IMR-90 (cell line): ENCODE measurements at regions not wholly inside any gene's neighbourhood (a gene's known extent, or its start where the extent isn't known, plus 50 kb on each side); places are given as distances from the start of the nearest gene placed in this dataset.

Experiments used
- ATAC-seq: fragments of 200-7000 bp; cut with Tn5 transposase; 2 replicates; pipeline ENCODE4 v1.9.1; 2020; ENCODE audit warnings: low read depth, mild to moderate bottlenecking, moderate library complexity
- BruUV-seq: library from RNA; stranded (reverse); fragments of 400-500 nt; replicated peaks from 2 replicates; lab custom pipeline; 2021; lab: Mats Ljungman, UMichigan
- CTCF ChIA-PET: fragments of 300-600 bp; formaldehyde crosslinking; extraction: SDS; loops from one replicate; lab custom pipeline; 2021; ENCODE audit warnings: antibody characterized with exemption; lab: Yijun Ruan, JAX
- POLR2A ChIA-PET: fragments of 300-600 bp; sonication (Branson Sonifier 250); formaldehyde crosslinking; loops from one replicate; lab custom pipeline; 2022; ENCODE audit warnings: antibody characterized with exemption; ENCODE audit not compliant: unreplicated experiment; lab: Charles Lee
- DNase-seq: peaks from one replicate; pipeline ENCODE4 v3.0.0; 2013
- H2AFZ ChIP-seq: replicated peaks from 2 replicates; pipeline ENCODE3; 2013; ENCODE audit warnings: low read length, mild to moderate bottlenecking; ENCODE audit not compliant: poor library complexity
- H2AK5ac ChIP-seq: 2 replicates; pipeline ENCODE4 v1.6.1; 2013; ENCODE audit warnings: low read depth, low read length, inconsistent platforms
- H2AK9ac ChIP-seq: replicated peaks from 2 replicates; pipeline ENCODE3; 2013; ENCODE audit warnings: mild to moderate bottlenecking, low read depth, low read length, moderate library complexity; ENCODE audit not compliant: poor library complexity
- H2BK120ac ChIP-seq: 2 replicates; pipeline ENCODE4 v1.6.1; 2013; ENCODE audit warnings: low read depth, low read length, inconsistent platforms
- H2BK15ac ChIP-seq: 3 replicates; pipeline ENCODE4 v1.6.1; 2013; ENCODE audit warnings: low read depth, low read length, inconsistent platforms
- H2BK20ac ChIP-seq: 2 replicates; pipeline ENCODE4 v1.6.1; 2013; ENCODE audit warnings: low read depth, mild to moderate bottlenecking, inconsistent platforms, low read length, moderate library complexity
- H2BK5ac ChIP-seq: 2 replicates; pipeline ENCODE4 v1.6.1; 2013; ENCODE audit warnings: mild to moderate bottlenecking, low read depth, low read length, inconsistent platforms; ENCODE audit not compliant: poor library complexity, severe bottlenecking
- H3K14ac ChIP-seq: replicated peaks from 2 replicates; pipeline ENCODE4 v1.6.1; 2013; ENCODE audit warnings: low read depth, low read length, inconsistent platforms
- H3K18ac ChIP-seq: 2 replicates; pipeline ENCODE4 v1.6.1; 2013; ENCODE audit warnings: low read depth, low read length, control low read depth
- H3K23ac ChIP-seq: 2 replicates; pipeline ENCODE4 v1.6.1; 2013; ENCODE audit warnings: low read depth, low read length, inconsistent platforms
- H3K27ac ChIP-seq: 2 replicates; pipeline ENCODE4 v1.5.1; 2013; ENCODE audit warnings: mild to moderate bottlenecking, control low read depth, low read length; ENCODE audit not compliant: insufficient read depth
- H3K27me3 ChIP-seq: 2 replicates; pipeline ENCODE4 v1.6.1; 2013; ENCODE audit warnings: low read length; ENCODE audit not compliant: control insufficient read depth, insufficient read depth
- H3K36me3 ChIP-seq: 2 replicates; pipeline ENCODE4 v1.6.1; 2013; ENCODE audit warnings: low read length, mixed read lengths; ENCODE audit not compliant: control insufficient read depth, insufficient read depth
- H3K4ac ChIP-seq: 2 replicates; pipeline ENCODE4 v1.6.1; 2013; ENCODE audit warnings: low read depth, low read length, inconsistent platforms
- H3K4me1 ChIP-seq: 2 replicates; pipeline ENCODE4 v1.6.1; 2013; ENCODE audit warnings: low read length, mixed read lengths; ENCODE audit not compliant: control insufficient read depth, insufficient read depth
- H3K4me2 ChIP-seq: 2 replicates; pipeline ENCODE4 v1.6.1; 2013; ENCODE audit warnings: low read depth, mild to moderate bottlenecking, control low read depth, low read length, moderate library complexity
- H3K4me3 ChIP-seq: 2 replicates; pipeline ENCODE4 v1.5.1; 2013; ENCODE audit warnings: low read depth, mild to moderate bottlenecking, control low read depth, low read length, moderate library complexity; ENCODE audit not compliant: insufficient read depth
- H3K56ac ChIP-seq: 2 replicates; pipeline ENCODE4 v1.6.1; 2013; ENCODE audit warnings: low read length, inconsistent platforms; ENCODE audit not compliant: insufficient read depth; ENCODE audit errors: extremely low read depth
- H3K79me1 ChIP-seq, 2 experiments: 2 replicates each; pipeline ENCODE4 v1.6.1; 2013; ENCODE audit warnings: low read length in 2 of 2, inconsistent platforms in 1 of 2, low read depth in 1 of 2
- H3K9ac ChIP-seq: 2 replicates; pipeline ENCODE4 v1.6.1; 2013; ENCODE audit warnings: low read depth, low read length, control low read depth
- H3K9me1 ChIP-seq: 2 replicates; pipeline ENCODE4 v1.6.1; 2013; ENCODE audit warnings: low read length, inconsistent platforms; ENCODE audit not compliant: insufficient read depth
- H3K9me3 ChIP-seq: 2 replicates; pipeline ENCODE4 v1.6.1; 2013; ENCODE audit warnings: low read length; ENCODE audit not compliant: control insufficient read depth, insufficient read depth
- H4K20me1 ChIP-seq: 2 replicates; pipeline ENCODE4 v1.6.1; 2013; ENCODE audit warnings: low read length, inconsistent platforms; ENCODE audit not compliant: insufficient read depth
- H4K5ac ChIP-seq: 2 replicates; pipeline ENCODE4 v1.6.1; 2013; ENCODE audit warnings: mild to moderate bottlenecking, low read depth, low read length, control low read depth
- H4K8ac ChIP-seq, 2 experiments: 2 replicates each; pipeline ENCODE4 v1.6.1; 2013; ENCODE audit warnings: low read depth in 2 of 2, low read length in 2 of 2, control low read depth in 1 of 2, inconsistent platforms in 1 of 2
- H4K91ac ChIP-seq: 2 replicates; pipeline ENCODE4 v1.6.1; 2013; ENCODE audit warnings: low read depth, low read length, inconsistent platforms; ENCODE audit not compliant: insufficient read depth
- BHLHE40 ChIP-seq: fragments of 150-350 bp; IDR thresholded peaks from 2 replicates; pipeline ENCODE4 v1.6.1; 2016; ENCODE audit warnings: mild to moderate bottlenecking, low read depth, low read length
- CEBPB ChIP-seq: IDR thresholded peaks from 2 replicates; pipeline ENCODE4 v1.6.1; 2012; ENCODE audit warnings: low read depth, low read length, improper control_type of control experiment
- CHD1 ChIP-seq: IDR thresholded peaks from 2 replicates; pipeline ENCODE4 v1.6.1; 2012; ENCODE audit warnings: low read depth, low read length, improper control_type of control experiment
- CTCF ChIP-seq: conservative IDR thresholded peaks from 2 replicates; pipeline ENCODE4 v1.5.1; 2012; ENCODE audit warnings: mild to moderate bottlenecking, low read depth, low read length, improper control_type of control experiment
- FOS ChIP-seq: fragments of 150-350 bp; IDR thresholded peaks from 2 replicates; pipeline ENCODE4 v1.6.1; 2016; ENCODE audit warnings: low read depth, low read length
- MAFK ChIP-seq: IDR thresholded peaks from 2 replicates; pipeline ENCODE4 v1.6.1; 2012; ENCODE audit warnings: low read depth, low read length, improper control_type of control experiment
- MAZ ChIP-seq: IDR thresholded peaks from 2 replicates; pipeline ENCODE4 v1.6.1; 2012; ENCODE audit warnings: low read depth, mild to moderate bottlenecking, low read length, improper control_type of control experiment, moderate library complexity, borderline replicate concordance
- MXI1 ChIP-seq: IDR thresholded peaks from 2 replicates; pipeline ENCODE4 v1.6.1; 2012; ENCODE audit warnings: low read depth, mild to moderate bottlenecking, low read length, moderate library complexity, borderline replicate concordance
- NFE2L2 ChIP-seq: fragments of 150-350 bp; IDR thresholded peaks from 2 replicates; pipeline ENCODE4 v1.6.1; 2016; ENCODE audit warnings: low read depth, mild to moderate bottlenecking, low read length
- POLR2A ChIP-seq: IDR thresholded peaks from 2 replicates; pipeline ENCODE4 v1.6.1; 2012; ENCODE audit warnings: mild to moderate bottlenecking, low read depth, low read length
- RAD21 ChIP-seq: IDR thresholded peaks from 2 replicates; pipeline ENCODE4 v1.6.1; 2012; ENCODE audit warnings: low read length, improper control_type of control experiment
- RCOR1 ChIP-seq: IDR thresholded peaks from 2 replicates; pipeline ENCODE4 v1.6.1; 2012; ENCODE audit warnings: mild to moderate bottlenecking, low read length, improper control_type of control experiment; ENCODE audit not compliant: insufficient replicate concordance
- RFX5 ChIP-seq: IDR thresholded peaks from 2 replicates; pipeline ENCODE4 v1.8.0; 2012; ENCODE audit warnings: low read depth, mild to moderate bottlenecking, low read length, moderate library complexity
- SMC3 ChIP-seq: fragments of 150-350 bp; IDR thresholded peaks from 2 replicates; pipeline ENCODE4 v1.6.1; 2016; ENCODE audit warnings: low read depth, mild to moderate bottlenecking, antibody characterized with exemption, low read length, moderate library complexity
- WGBS, 2 experiments: methylation state at CpG; one replicate each; pipeline versions ENCODE4 v1.1.5 to v1.1.7; 2013; ENCODE audit warnings: missing lambda C conversion rate in 2 of 2; ENCODE audit not compliant: insufficient read length in 1 of 2; ENCODE audit errors: extremely low coverage in 2 of 2; 5-methylcytosine and 5-hydroxymethylcytosine counted together
- dilution Hi-C: fragments of 300-500 bp; cut with HindIII; formaldehyde crosslinking; loops from one replicate; pipeline ENCODE4 v1.14.3; 2018; ENCODE audit warnings: low sequenced_read_pairs; ENCODE audit not compliant: unreplicated experiment
- in situ Hi-C: fragments of 300-500 bp; cut with MboI; formaldehyde crosslinking; loops from 3 replicates; pipeline ENCODE4 v1.14.3; 2019; ENCODE audit warnings: low sequenced_read_pairs, inconsistent platforms, mixed read lengths
- intact Hi-C: fragments of 100-400 bp; cut with micrococcal nuclease; formaldehyde crosslinking; loops from 2 replicates; pipeline ENCODE4 v1.10.0; 2022
- TF ChIP-seq, protein P1 (sequence below): fragments of 150-350 bp; IDR thresholded peaks from 2 replicates; pipeline ENCODE4 v1.6.1; 2016; ENCODE audit warnings: low read depth, mild to moderate bottlenecking, low read length, moderate library complexity, borderline replicate concordance
- TF ChIP-seq, protein P2 (sequence below): fragments of 150-350 bp; IDR thresholded peaks from 2 replicates; pipeline ENCODE4 v1.6.1; 2017; ENCODE audit warnings: mild to moderate bottlenecking, antibody characterized with exemption, low read length, low read depth

GRCh38 chr16:9399573-9399972, 308.1 kb downstream of the HAPSTR1 start:
- H4K20me1 ChIP-seq: no peaks in the 10 kb centered on the region
- H2BK20ac ChIP-seq: no peak overlapping the region
- H3K4ac ChIP-seq: no peak overlapping the region
- no peaks in the 10 kb centered on the region for H3K4me1 ChIP-seq
- no TSS peak for BruUV-seq
- intact Hi-C loops (no loop called here), in situ Hi-C loops (no loop called here), dilution Hi-C loops (no loop called here)
- H3K79me1 ChIP-seq: no peaks in the 10 kb centered on the region
- ATAC-seq (no peak), DNase-seq (no peak)
- H2AFZ ChIP-seq: no peak overlapping the region
- H2AK9ac ChIP-seq: no peak overlapping the region
- TF ChIP-seq RFX5 (no peak), MAFK (no peak), MAZ (no peak), RAD21 (no peak), SMC3 (no peak), FOS (no peak), CEBPB (no peak), MXI1 (no peak), CTCF (no peak), CHD1 (no peak), RCOR1 (no peak), BHLHE40 (no peak), NFE2L2 (no peak), POLR2A (no peak)
- TF ChIP-seq, protein P1, sequence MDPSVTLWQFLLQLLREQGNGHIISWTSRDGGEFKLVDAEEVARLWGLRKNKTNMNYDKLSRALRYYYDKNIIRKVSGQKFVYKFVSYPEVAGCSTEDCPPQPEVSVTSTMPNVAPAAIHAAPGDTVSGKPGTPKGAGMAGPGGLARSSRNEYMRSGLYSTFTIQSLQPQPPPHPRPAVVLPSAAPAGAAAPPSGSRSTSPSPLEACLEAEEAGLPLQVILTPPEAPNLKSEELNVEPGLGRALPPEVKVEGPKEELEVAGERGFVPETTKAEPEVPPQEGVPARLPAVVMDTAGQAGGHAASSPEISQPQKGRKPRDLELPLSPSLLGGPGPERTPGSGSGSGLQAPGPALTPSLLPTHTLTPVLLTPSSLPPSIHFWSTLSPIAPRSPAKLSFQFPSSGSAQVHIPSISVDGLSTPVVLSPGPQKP: no peak
- TF ChIP-seq, protein P2, sequence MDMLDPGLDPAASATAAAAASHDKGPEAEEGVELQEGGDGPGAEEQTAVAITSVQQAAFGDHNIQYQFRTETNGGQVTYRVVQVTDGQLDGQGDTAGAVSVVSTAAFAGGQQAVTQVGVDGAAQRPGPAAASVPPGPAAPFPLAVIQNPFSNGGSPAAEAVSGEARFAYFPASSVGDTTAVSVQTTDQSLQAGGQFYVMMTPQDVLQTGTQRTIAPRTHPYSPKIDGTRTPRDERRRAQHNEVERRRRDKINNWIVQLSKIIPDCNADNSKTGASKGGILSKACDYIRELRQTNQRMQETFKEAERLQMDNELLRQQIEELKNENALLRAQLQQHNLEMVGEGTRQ: no peak
- no peak overlapping the region for H3K14ac ChIP-seq
- no peak overlapping the region for H3K56ac ChIP-seq
- H3K4me2 ChIP-seq: no peak overlapping the region
- H3K9me3 ChIP-seq: peaks cover 10% of the 10 kb centered on the region
- H2BK120ac ChIP-seq: no peak overlapping the region
- no peak overlapping the region for H3K23ac ChIP-seq
- no peak overlapping the region for H3K4me3 ChIP-seq
- no peak overlapping the region for H3K27ac ChIP-seq
- no peak overlapping the region for H4K8ac ChIP-seq
- no peak overlapping the region for H3K18ac ChIP-seq
- no peak overlapping the region for H2AK5ac ChIP-seq
- 57% methylated on average over 1 of the region's 8 CpGs; no CpG with 5 or more reads in 1 of the 2 experiments for WGBS, 2 experiments
- no peak overlapping the region for H2BK5ac ChIP-seq
- H4K91ac ChIP-seq: no peak overlapping the region
- H3K9ac ChIP-seq: no peak overlapping the region
- H4K5ac ChIP-seq: no peak overlapping the region
- H3K9me1 ChIP-seq: no peaks in the 10 kb centered on the region
- H2BK15ac ChIP-seq: no peak overlapping the region
- H3K27me3 ChIP-seq: no peaks in the 10 kb centered on the region
- ChIA-PET POLR2A (no interaction called here), CTCF (no interaction called here)
- H3K36me3 ChIP-seq: no peaks in the 10 kb centered on the region
